GM21619 (cell line): ENCODE measurements at regions not wholly inside any gene's neighbourhood (a gene's known extent, or its start where the extent isn't known, plus 50 kb on each side); places are given as distances from the start of the nearest gene placed in this dataset.
"Not testable (repeated sequence)": the region's sequence is repeated elsewhere in the genome, so short reads cannot be mapped to it uniquely, and the experiment has no call there.

Source experiments
- ATAC-seq: cut with Tn5 transposase; IDR thresholded peaks from one replicate; pipeline ENCODE4 v1.9.1; 2021; ENCODE audit not compliant: unreplicated experiment

GRCh38 chr1:217138799-217139466 lies 415.7 kb upstream of the ESRRG start:
- no peak for ATAC-seq

GRCh38 chr1:217138173-217138765 lies 415.0 kb upstream of the ESRRG start:
- ATAC-seq: no peak

DNA sequence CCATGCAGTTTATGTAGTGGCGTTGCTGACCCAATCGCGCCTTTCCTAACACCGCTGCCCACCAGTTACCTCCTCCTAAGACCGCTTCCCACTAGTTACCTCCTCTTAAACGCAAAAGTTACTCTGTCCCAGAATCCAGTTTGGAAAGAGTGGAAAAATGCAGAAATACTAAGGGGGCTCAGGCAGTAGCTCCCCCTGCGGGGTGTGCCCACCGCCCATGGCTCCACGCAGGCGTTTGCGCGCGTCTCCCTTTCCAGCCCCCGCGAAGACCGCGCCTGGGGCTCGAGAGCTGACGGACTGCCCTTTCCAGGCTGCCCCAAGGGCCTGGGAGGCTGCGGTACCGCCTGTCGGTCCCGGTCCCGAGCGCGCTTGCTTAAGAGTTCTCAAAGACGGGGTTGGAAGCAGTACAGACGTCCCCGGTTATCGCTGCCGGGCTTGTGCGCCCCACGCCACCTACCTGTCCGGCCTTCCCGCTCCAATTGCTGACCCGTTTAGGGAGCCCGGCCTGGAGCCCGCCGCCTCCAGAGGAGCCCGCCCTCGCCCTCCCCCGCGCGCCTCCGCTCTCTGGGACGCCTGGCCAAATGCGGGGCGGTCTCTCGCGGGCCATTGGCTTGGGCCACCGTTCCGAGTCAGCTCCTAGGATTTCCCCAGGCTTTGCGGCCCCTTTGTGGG lies 414.1 kb upstream of the ESRRG start:
- ATAC-seq: no peak

- no peak for ATAC-seq
These were observed 413.6 kb upstream of the ESRRG start for GRCh38 chr1:217136895-217137205.

GRCh38 chr1:217135987-217136894 lies 413.0 kb upstream of the ESRRG start:
- ATAC-seq: no peak

GRCh38 chr1:217135569-217135915 lies 412.3 kb upstream of the ESRRG start:
- ATAC-seq: no peak

DNA sequence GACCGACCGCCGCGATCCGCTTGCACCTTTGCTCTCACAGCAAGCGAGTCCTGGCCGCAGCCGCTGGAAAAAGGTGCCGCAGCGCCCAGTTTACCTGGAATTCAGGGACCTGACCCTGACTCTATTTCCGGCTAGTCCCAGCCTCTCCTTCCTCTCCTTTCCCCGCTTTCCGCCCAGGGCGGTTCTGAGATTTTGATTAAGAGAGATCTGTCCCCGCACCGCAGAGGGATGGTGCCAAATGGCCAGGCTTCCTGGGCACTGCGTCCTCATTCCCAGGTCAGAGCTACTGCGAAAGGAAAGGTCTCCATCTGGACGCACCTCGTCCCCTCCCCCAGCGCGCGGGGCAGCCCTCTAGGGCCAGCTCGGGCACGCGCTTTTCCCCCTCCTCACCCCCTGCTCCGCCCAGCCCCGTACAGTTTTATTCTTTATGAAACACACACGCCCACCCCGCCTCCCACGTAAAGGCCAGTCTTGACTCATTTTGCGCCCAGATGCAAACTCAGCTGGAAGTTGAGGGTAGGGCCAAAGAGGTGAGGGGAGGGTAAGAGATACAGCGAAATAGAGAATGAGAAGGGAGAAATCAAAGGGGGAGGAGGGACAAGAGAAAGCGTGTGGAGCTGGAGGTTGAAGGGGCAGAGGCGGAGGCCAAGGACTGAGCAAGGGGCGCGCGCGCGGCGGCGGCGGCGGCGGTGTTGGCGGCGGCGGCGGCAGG lies 411.8 kb upstream of the ESRRG start:
- ATAC-seq: no peak

DNA sequence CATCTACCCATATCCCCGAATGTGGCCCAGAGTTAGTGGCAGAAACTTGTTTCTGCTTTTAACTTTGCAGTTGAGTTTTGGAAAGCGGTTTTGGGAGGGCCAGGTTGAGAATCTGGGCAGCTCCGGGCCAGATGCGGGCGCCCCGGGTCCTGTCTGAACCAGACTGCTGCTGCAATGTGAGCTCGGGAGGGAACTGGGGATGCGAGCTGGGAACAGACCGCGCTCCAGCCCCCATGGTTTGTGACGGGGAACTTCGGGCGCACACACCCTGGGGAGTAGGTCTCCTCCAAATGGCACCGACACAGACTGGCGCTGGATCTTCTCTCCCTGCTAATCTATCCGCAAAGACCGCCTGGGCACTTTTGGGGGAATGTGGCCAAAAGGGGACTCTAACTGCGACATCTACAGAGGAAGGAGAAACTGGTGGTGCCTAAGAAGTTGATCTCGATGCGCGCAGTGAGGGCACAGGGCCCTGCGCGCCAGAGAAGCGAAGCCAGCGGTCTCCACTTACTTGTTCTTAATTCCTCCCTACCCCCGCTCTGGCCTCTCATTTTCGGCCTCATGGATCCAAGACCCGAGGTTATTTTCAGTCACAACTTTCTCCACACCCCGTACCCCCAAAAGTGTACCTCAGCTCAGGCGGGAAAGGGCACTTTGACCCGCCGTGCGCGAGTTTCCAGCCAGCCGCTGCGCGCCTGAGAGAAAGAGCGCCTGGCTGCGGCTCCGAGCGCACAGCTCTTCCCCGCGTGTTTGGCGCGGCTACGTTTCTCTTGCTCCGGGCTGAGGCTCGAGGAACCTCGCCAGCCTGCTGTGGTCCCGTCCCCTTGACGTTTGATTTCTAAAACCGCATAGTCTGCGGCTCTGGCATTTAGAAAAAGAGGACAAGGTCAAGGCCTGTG lies 411.0 kb upstream of the ESRRG start:
- no peak for ATAC-seq

DNA sequence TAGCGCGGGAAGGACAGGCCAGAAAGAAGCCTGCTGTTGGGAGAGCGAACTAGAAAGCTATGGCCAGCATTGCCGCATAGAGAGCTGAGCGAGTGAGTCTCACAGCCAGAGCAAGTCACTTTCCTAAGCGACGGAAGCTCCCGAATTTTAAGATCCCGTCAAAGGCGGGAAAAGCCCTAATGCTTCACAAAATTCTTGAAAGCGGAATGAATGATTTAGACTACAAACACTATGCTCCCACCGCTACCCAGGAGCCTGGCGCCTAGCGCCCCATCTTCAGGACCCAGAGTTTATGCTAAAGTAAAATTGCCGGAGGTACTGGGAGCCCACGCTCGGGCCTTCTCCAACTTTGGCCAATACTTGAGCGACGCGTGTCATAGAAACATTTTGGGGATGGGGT lies 409.9 kb upstream of the ESRRG start:
- ATAC-seq: no peak

GRCh38 chr1:217123340-217123739 lies 400.1 kb upstream of the ESRRG start:
- ATAC-seq: not testable (repeated sequence)

- ATAC-seq: no peak
These were observed 394.8 kb upstream of the ESRRG start for GRCh38 chr1:217117973-217118465.

GRCh38 chr1:217115404-217116380 lies 392.5 kb upstream of the ESRRG start:
- no peak for ATAC-seq

- no peak for ATAC-seq
These were observed 386.7 kb upstream of the ESRRG start for GRCh38 chr1:217109928-217110327.

DNA sequence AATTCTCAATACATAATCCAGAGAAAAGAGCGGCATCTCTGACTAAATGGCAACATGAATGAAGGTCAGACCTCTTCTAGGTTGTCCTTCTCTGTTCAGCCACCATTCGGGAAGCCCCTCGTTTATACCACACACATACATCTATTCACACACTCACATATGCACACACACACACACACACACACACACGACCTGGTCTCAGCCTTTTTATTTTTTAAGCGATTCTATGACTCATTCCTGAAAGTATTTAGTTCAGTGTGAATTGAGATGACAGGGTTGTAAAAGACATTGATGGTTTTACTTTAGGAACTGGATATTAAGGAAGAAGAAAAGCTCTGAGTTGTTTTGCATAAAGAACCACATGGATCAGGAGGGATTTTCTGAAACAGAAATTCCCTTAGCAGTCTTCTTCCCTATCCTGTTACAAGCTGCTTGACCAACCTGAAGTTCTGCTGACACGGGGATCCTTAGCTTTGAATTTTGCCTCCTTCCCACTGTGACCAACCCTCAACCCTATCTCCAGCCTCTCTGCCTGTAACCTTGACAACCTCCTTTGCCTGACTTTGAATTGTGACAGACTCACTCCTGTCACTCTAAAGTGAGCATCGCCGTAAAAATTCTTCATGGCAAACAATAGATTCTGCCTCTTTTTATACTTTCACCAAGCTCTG lies 383.1 kb upstream of the ESRRG start:
- ATAC-seq: no peak

GRCh38 chr1:217105437-217105836 lies 382.2 kb upstream of the ESRRG start:
- no peak for ATAC-seq

DNA sequence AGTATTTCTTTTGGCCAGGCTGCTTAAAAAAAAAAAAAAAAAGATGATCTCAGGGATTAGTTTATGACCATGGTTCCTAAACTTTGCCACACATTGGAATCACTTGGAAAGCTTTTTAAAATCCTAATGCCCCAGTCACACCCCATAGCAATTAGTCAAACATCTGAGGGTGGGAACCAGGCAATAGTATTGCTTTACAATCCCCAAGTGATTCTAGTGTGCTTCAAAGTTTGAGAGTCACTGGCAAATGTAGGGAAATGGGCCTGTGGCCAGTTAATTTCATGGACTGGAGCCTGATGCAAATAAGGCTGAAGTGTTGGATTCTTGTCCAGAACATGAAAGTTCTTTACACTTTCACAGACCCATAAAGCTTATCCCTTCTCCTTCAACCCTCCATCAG lies 374.6 kb upstream of the ESRRG start:
- no peak for ATAC-seq

GRCh38 chr1:217096200-217096599 lies 373.0 kb upstream of the ESRRG start:
- no peak for ATAC-seq

DNA sequence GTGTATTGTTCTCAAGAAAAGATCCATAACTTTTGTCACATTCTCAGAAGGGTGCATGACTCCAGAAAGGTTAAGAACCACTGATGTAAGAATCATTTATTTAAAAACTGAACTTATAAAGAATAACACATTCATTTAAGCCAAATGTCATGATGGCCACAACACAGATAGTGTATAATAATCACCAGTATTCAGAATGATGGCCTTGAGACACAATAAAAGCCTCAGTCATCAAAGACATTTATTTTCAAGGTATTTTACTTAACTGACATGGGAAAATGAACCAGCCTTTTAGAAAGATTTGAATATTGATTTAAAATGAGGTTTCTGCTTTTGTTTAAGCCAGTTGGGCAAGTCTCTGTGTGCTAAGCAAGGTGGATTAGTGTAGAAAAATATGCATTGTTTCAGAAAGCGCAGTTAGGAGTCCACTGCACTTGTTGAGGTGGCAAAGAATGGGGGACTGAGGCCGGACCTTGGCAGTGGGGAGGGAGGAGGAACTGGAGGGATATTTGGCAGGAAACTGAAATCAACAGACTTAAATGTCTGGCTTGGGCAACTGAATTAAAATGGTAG lies 371.9 kb upstream of the ESRRG start:
- no peak for ATAC-seq
